Memory B cell (primary cell): ENCODE measurements at regions not wholly inside any gene's neighbourhood (a gene's known extent, or its start where the extent isn't known, plus 50 kb on each side); places are given as distances from the start of the nearest gene placed in this dataset.

ENCODE experiments used
- ATAC-seq: fragments of 150-1000 bp; cut with Tn5 transposase; 2 replicates; pipeline ENCODE4 v1.10.0; 2021; ENCODE audit warnings: low read depth, mild to moderate bottlenecking, moderate library complexity
- DNase-seq, 2 donors: peaks; one replicate each; pipeline ENCODE4 v3.0.0; 2022; ENCODE audit warnings: low spot score in 2 of 2
- H3K27ac Mint-ChIP-seq: one replicate; pipeline ENCODE4 v1.8.0; 2022; ENCODE audit warnings: mild to moderate bottlenecking, moderate library complexity, mixed read lengths
- H3K27me3 Mint-ChIP-seq: one replicate; pipeline ENCODE4 v1.8.0; 2022; ENCODE audit warnings: mixed read lengths
- H3K36me3 Mint-ChIP-seq: one replicate; pipeline ENCODE4 v1.8.0; 2022; ENCODE audit warnings: mild to moderate bottlenecking, mixed read lengths
- H3K4me1 Mint-ChIP-seq: one replicate; pipeline ENCODE4 v1.8.0; 2022; ENCODE audit warnings: mixed read lengths
- H3K4me3 Mint-ChIP-seq: one replicate; pipeline ENCODE4 v1.8.0; 2022; ENCODE audit warnings: mild to moderate bottlenecking, moderate library complexity, mixed read lengths
- H3K9me3 Mint-ChIP-seq: one replicate; pipeline ENCODE4 v1.8.0; 2022; ENCODE audit warnings: mixed read lengths

DNA sequence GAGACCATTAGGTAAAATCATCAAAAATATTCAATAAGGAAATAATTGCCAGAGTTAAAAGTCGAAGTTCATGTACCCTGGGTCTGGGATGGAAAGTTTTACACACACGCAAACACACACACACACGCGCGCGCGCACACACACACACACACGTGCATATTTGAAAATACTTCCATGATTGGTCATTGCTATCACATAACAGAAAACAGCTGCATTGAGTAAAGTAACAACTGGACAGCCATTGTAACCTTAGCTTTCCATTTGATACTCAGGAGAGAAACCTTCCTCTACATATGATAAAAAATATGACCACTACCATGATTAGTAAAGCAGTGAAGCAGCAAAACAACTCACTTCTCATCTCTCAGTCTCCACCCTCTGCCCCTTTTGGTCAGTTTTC, 490.0 kb upstream of the SGCG start:
- H3K36me3 Mint-ChIP-seq = no peaks in the 10 kb centered on the region
- no peaks in the 10 kb centered on the region for H3K4me1 Mint-ChIP-seq
- DNase-seq = no peak
- H3K27ac Mint-ChIP-seq = no peak overlapping the region
- ATAC-seq = no peak
- peaks cover 13% of the 10 kb centered on the region for H3K9me3 Mint-ChIP-seq
- H3K27me3 Mint-ChIP-seq = no peaks in the 10 kb centered on the region
- H3K4me3 Mint-ChIP-seq = no peak overlapping the region

DNA sequence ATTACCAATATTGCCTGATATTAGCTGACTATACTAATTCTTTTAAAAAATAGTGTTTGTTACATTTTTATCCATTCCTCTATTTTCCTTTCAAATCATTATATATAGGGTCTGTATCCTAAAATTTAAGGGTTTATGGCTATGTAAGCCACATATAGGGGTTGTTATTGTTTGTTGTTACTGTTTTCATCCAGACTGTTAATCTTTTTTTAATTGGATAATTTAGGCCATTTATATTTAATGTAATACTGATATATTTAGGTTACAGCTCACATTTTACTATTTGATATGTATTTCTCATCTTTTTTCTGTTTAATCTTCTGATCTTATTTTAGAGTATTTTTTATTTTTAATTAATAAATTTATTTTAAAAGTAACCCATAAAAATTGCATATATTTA, 487.1 kb upstream of the SGCG start:
- H3K4me3 Mint-ChIP-seq = no peak overlapping the region
- H3K27me3 Mint-ChIP-seq = no peaks in the 10 kb centered on the region
- ATAC-seq (no peak), DNase-seq (no peak)
- no peaks in the 10 kb centered on the region for H3K36me3 Mint-ChIP-seq
- H3K9me3 Mint-ChIP-seq = peaks cover 9% of the 10 kb centered on the region
- no peaks in the 10 kb centered on the region for H3K4me1 Mint-ChIP-seq
- no peak overlapping the region for H3K27ac Mint-ChIP-seq

DNA sequence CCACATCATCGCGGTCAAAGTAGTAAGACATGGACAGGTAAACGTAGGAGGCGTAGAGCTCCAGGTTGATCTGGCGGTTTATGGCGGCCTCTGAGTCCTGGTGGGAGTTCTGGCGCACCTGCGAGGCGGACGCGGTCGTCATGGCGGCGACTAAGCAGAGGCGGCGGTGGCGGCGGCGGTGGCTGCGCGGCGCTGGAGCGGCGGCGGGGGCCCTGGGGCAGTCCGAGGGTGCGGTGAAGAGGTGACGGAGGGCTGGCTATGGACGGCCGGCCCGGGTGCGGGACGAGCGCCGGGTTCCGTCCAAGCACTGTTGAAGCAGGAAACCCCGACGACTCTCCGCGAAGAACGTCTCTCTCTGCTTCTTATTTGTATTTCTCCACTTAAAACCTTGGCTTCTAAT, 484.3 kb upstream of the SGCG start:
- no peaks in the 10 kb centered on the region for H3K4me1 Mint-ChIP-seq
- no peaks in the 10 kb centered on the region for H3K27me3 Mint-ChIP-seq
- no peak overlapping the region for H3K27ac Mint-ChIP-seq
- peaks cover 11% of the 10 kb centered on the region for H3K9me3 Mint-ChIP-seq
- ATAC-seq = no peak
- H3K36me3 Mint-ChIP-seq = no peaks in the 10 kb centered on the region
- no peak for DNase-seq
- no peak overlapping the region for H3K4me3 Mint-ChIP-seq

DNA sequence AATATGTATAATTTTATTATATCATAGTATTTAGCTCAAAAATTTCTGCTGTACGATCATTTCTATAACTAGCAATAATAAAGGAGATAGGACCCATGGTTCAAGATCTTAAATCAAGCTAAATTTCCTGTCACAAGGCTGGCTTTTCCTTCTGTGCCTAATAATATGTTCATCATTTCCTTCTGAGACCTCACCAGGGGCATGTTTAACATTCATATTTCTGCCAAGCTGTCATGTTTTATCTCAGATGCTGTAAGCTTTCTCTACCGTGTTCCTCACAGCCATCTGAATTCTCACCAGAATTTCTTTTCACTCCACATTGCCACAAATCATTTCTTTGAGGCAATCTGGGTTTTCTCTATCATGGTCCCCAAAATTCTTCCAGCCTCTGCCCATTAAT, 482.3 kb upstream of the SGCG start:
- no peak for DNase-seq
- H3K27ac Mint-ChIP-seq = no peak overlapping the region
- H3K4me1 Mint-ChIP-seq = no peaks in the 10 kb centered on the region
- peaks cover 8% of the 10 kb centered on the region for H3K9me3 Mint-ChIP-seq
- no peaks in the 10 kb centered on the region for H3K36me3 Mint-ChIP-seq
- no peak for ATAC-seq
- H3K27me3 Mint-ChIP-seq = no peaks in the 10 kb centered on the region
- no peak overlapping the region for H3K4me3 Mint-ChIP-seq

DNA sequence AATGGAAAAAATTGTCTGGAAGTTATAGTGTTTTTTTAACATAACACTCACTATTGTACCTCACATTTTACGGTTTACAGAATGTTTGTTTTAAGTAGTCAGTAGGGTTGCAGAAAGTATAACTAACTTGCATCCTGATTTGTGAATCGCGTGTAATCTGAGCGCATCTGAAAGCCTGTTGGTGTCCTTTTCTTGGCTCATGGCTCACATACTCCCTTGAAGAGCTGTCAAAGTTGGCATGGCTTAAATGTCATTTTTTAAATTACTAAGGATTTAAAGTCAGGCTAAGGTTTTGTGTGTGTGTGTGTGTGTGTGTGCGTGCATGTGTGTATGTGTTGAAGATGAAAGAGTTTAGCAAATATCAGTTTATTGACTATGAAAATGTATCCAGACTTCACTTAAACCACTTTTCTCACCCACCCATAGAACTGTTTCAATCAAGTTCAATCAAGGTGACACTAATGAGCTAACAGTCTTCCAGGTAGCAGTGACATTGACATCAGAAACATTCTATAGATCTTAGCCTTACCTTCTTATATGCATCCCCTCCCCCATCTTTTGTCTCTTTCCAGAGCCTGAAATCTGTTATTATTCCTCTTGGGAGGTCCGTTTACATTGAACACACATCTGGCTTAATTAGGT, 480.4 kb upstream of the SGCG start:
- peaks cover 4% of the 10 kb centered on the region for H3K9me3 Mint-ChIP-seq
- no peak overlapping the region for H3K4me3 Mint-ChIP-seq
- ATAC-seq = no peak
- no peaks in the 10 kb centered on the region for H3K27me3 Mint-ChIP-seq
- no peak overlapping the region for H3K27ac Mint-ChIP-seq
- DNase-seq = no peak
- H3K4me1 Mint-ChIP-seq = no peaks in the 10 kb centered on the region
- no peaks in the 10 kb centered on the region for H3K36me3 Mint-ChIP-seq

DNA sequence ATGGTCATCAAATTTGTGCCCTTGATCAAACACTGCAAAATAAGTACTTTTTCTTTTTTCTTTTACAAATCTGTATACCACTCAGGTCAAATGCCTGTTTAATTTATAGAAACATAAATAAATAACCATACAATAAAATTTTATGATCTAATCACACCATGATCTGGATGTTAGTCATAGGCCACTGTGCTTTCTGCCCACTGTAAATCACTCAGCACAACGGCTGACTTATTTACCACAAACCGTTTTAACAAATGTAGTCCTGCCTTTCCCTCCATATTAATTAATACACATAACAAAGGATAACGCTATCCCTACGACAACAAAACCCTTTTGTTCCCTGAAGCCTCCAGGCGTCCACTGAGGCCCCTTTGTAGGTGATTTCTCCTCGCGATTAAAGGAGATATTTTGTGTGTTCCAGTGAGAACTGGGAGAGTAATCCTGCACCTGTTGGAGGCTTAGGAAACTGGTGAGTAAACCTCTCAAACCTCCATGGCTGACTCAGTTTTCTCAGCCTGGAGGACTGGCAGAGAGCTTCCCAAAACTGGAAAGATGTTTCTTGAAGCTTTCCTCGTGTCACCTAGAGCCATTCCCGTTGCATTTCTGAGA, 477.1 kb upstream of the SGCG start:
- DNase-seq = no peak
- ATAC-seq = no peak
- Mint-ChIP-seq H3K36me3 (no peaks in the 10 kb centered on the region), H3K4me3 (no peak overlapping the region), H3K4me1 (no peaks in the 10 kb centered on the region), H3K9me3 (peaks cover 2% of the 10 kb centered on the region), H3K27ac (no peak overlapping the region), H3K27me3 (no peaks in the 10 kb centered on the region)

DNA sequence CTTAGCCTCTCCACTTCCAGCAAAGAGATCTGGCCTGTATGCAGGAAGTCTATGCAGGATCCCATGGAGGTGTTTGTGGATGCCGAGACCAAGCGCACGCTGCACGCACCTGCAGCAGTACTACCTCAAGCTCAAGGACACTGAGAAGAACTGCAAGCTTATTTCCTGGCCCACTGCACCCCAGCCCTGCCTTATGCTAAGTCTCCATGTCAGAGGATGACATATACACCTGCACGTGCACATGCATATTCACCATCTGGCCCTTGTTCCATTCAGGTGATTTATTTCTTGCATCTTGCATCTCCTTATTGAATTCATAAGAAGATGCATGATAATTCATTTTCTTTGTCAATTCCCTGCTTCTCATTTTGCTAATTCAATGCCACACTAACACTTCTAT, 472.8 kb upstream of the SGCG start:
- H3K4me3 Mint-ChIP-seq = no peak overlapping the region
- no peak overlapping the region for H3K27ac Mint-ChIP-seq
- H3K9me3 Mint-ChIP-seq = no peaks in the 10 kb centered on the region
- DNase-seq = no peak
- no peaks in the 10 kb centered on the region for H3K36me3 Mint-ChIP-seq
- ATAC-seq = no peak
- no peaks in the 10 kb centered on the region for H3K27me3 Mint-ChIP-seq
- H3K4me1 Mint-ChIP-seq = no peaks in the 10 kb centered on the region

DNA sequence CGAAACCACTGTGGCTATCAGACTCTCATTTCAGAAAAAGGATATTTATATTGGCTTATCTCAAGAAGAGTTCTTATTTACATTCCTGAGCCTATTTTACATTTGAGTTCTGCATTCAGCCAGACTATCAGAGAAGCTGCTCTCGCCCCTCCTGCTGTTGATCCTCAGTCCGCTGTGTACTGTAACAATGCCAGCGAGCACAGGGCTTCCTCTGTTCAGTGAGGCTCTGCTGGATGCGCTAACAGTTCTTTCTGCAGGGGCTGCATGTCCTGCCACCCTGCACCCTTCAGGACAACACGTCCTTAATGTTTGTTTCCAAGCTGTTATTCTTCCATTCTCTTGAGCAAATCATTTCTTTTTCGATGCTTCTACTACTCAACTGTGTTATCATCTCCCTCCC, 463.7 kb upstream of the SGCG start:
- H3K4me1 Mint-ChIP-seq = no peaks in the 10 kb centered on the region
- DNase-seq (no peak), ATAC-seq (no peak)
- H3K4me3 Mint-ChIP-seq = no peak overlapping the region
- no peaks in the 10 kb centered on the region for H3K36me3 Mint-ChIP-seq
- no peaks in the 10 kb centered on the region for H3K27me3 Mint-ChIP-seq
- H3K9me3 Mint-ChIP-seq = peaks cover 2% of the 10 kb centered on the region
- H3K27ac Mint-ChIP-seq = no peak overlapping the region

DNA sequence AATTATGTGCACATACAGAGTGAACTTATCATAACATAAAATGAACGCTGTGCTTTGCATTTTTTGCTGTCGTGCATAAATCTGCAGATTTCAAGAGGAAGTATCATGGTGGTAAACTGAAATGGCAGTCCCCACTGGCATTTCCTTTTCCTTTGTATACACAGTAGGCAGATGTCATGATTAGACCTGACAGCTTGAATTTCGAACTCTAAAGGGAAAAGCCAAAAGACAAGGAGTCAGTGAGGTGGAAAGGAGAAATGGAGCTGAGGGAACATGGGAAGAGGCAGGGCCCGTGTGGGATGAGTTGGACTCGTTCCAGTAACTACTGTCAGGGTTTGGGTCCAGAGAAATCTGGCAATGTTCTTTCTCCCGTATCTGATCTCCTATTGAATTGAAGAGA, 454.1 kb upstream of the SGCG start:
- no peak overlapping the region for H3K4me3 Mint-ChIP-seq
- DNase-seq (no peak), ATAC-seq (no peak)
- no peaks in the 10 kb centered on the region for H3K9me3 Mint-ChIP-seq
- no peaks in the 10 kb centered on the region for H3K27me3 Mint-ChIP-seq
- H3K36me3 Mint-ChIP-seq = no peaks in the 10 kb centered on the region
- no peak overlapping the region for H3K27ac Mint-ChIP-seq
- H3K4me1 Mint-ChIP-seq = no peaks in the 10 kb centered on the region

DNA sequence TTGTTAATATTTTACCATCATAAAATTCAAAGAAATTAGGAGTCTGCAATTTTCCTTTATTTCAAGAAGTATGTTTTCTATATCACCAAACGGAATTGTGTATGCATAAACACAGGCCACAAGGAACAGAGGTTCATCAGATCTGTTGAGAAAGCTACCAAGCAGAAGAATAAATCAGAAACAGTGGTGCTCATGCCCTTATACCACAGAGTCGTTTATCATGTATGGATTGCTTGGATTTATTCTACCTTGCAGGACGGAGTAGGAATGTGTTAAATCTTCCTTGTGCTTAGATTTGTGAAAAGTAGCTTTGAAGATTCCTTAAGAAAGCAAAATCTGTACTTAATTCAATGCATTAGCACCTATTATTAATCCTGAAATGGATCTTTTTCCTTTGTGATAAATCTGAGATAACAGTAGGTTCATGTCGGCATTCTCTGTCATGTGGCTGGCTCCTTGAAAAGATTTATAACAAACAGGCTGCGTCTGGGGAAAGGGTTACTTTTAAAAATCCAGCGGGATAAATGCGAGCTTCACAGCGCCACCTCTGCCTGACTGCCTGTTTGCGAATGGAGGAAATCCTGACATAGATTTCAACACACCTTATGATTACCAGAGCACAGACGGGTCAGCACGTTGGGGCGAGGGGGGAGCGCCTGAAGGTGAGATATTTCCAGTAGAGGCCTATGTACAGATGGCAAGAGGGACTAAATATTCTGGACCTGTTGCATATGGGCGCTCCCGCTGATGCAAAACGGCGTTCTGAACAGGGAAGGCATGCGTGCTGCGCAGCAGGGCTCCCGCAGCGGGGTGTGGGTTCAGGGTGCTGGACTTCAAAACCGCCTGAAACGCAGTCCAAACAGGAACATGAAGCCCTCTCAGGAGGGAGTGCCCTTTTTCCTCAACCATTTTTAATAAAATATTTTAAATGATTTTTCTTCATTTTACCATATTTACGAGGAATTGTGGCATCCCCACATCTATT, 445.5 kb upstream of the SGCG start:
- no peak overlapping the region for H3K4me3 Mint-ChIP-seq
- no peaks in the 10 kb centered on the region for H3K36me3 Mint-ChIP-seq
- H3K27ac Mint-ChIP-seq = no peak overlapping the region
- DNase-seq (no peak), ATAC-seq (no peak)
- H3K27me3 Mint-ChIP-seq = no peaks in the 10 kb centered on the region
- no peaks in the 10 kb centered on the region for H3K9me3 Mint-ChIP-seq
- H3K4me1 Mint-ChIP-seq = no peaks in the 10 kb centered on the region

DNA sequence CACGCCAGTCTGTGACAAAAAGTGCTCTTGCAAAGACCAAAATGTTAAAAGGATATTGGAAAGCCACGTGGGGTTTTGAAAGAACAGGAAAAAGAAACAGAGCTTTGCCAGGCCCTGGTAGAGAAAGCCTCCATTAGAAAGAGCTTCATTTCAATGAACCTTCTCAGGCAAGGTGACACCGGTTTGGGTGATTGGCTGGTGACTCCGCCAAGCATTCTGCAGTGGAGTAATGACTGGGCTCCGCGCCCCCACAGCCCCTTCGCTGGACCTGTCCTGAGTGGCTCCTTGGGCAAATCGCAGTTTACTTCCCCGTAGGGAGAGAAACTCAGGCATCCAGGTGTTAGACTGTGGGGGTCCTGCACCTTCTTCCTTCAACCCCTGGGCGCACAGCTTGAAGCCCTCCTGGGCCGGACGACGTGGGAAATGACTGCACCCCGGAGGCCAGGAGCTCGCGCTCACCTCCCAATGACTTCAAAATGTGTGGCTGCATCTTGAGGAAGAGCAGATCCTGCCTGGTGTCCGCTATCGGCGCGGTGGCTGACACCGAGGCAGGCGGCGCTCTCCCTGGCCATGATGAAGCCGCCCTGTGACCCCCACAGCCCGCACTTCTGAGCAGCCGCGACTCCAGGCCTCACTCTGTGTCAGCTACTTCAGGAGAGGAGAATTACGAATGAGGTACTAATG, 444.6 kb upstream of the SGCG start:
- peaks cover 1% of the 10 kb centered on the region for H3K9me3 Mint-ChIP-seq

DNA sequence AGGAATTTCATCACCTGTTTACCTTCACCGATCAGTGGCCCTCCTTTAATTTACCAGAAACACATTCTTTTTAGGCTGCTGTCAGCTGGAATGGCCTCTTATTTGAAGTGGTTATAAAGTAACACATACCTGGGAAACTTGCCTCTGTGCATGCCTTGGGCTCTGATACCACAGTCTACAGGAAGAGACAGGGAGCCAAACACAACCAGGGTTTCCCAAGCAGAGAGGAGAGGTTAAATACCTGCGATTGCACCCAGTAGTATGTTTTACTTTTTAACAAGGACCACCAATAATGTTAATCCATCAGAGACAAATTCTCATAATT, 444.0 kb upstream of the SGCG start:
- Mint-ChIP-seq H3K27ac (no peak overlapping the region), H3K9me3 (peaks cover 2% of the 10 kb centered on the region), H3K27me3 (no peaks in the 10 kb centered on the region), H3K4me3 (no peak overlapping the region), H3K4me1 (no peaks in the 10 kb centered on the region), H3K36me3 (no peaks in the 10 kb centered on the region)
- ATAC-seq (no peak), DNase-seq (no peak)

More for the DNA sequence above, 444.6 kb upstream of the SGCG start:
- ATAC-seq = no peak
- no peaks in the 10 kb centered on the region for H3K4me1 Mint-ChIP-seq
- no peaks in the 10 kb centered on the region for H3K36me3 Mint-ChIP-seq
- H3K4me3 Mint-ChIP-seq = no peak overlapping the region
- no peaks in the 10 kb centered on the region for H3K27me3 Mint-ChIP-seq
- no peak for DNase-seq
- H3K27ac Mint-ChIP-seq = no peak overlapping the region

DNA sequence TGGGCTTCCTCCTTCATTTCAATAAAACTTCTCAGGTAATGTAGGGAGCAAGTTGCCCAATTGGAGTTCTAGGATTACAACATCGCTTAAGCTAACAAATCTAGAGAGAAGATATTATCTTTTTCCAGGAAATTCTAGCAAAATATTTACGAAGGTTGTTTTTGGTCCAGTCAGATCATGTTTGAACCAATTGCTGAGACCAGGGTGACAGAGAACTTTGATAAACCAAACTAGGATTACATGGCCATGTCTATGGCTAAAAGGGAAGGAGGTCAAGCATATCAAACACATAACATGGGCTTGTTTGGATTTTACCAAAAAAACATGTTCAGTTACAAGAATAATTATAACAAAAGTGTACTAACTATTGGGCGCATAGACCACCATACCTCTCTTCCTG, 442.4 kb upstream of the SGCG start:
- no peak overlapping the region for H3K4me3 Mint-ChIP-seq
- no peaks in the 10 kb centered on the region for H3K27me3 Mint-ChIP-seq
- no peaks in the 10 kb centered on the region for H3K4me1 Mint-ChIP-seq
- H3K9me3 Mint-ChIP-seq = peaks cover 2% of the 10 kb centered on the region
- DNase-seq (no peak), ATAC-seq (no peak)
- H3K36me3 Mint-ChIP-seq = no peaks in the 10 kb centered on the region
- no peak overlapping the region for H3K27ac Mint-ChIP-seq

DNA sequence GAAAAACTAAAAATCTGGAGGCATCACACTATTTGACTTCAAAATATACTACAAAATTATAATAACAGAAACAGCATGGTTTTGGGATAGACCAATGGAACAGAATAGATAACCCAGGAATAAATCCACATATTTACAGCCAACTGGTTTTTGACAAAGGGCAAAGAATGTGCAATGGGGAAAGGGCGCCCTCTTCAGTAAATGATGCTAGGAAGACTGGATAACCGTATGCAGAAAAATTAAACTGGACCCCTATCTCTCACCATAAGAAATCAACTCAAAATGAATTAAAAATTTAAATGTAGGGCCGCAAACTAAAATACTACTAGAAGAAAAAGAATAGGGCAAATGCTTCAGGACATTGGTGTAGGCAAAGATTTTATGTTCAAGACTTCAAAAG, 440.5 kb upstream of the SGCG start:
- H3K27me3 Mint-ChIP-seq = no peaks in the 10 kb centered on the region
- no peaks in the 10 kb centered on the region for H3K4me1 Mint-ChIP-seq
- no peak overlapping the region for H3K27ac Mint-ChIP-seq
- DNase-seq (no peak), ATAC-seq (no peak)
- H3K36me3 Mint-ChIP-seq = no peaks in the 10 kb centered on the region
- H3K9me3 Mint-ChIP-seq = peaks cover 2% of the 10 kb centered on the region
- no peak overlapping the region for H3K4me3 Mint-ChIP-seq
